SK-N-SH (cell line): ENCODE measurements at regions not wholly inside any gene's neighbourhood (a gene's known extent, or its start where the extent isn't known, plus 50 kb on each side); places are given as distances from the start of the nearest gene placed in this dataset.

Source experiments
- CTCF ChIA-PET: fragments of 300-600, 350-600 bp; formaldehyde crosslinking; extraction: SDS; loops from one replicate; lab custom pipeline; 2021; lab: Yijun Ruan, JAX
- POLR2A ChIA-PET: fragments of 350-600 bp; sonication (Branson Sonifier 250); formaldehyde crosslinking; extraction: SDS; loops from one replicate; lab custom pipeline; 2020; ENCODE audit warnings: antibody characterized with exemption, inconsistent platforms; lab: Yijun Ruan, JAX
- DNase-seq: peaks from one replicate; pipeline ENCODE4 v3.0.0; 2012
- H2AFZ ChIP-seq: fragments of 200-600 bp; sonication (generic); 2 replicates; pipeline ENCODE4 v1.8.1; 2016; ENCODE audit warnings: antibody characterized with exemption, mild to moderate bottlenecking, low read depth
- H3F3A ChIP-seq: fragments of 200-600 bp; sonication (generic); replicated peaks from 2 replicates; pipeline ENCODE3; 2016; ENCODE audit warnings: antibody characterized with exemption, mild to moderate bottlenecking; ENCODE audit not compliant: insufficient read depth
- H3K27ac ChIP-seq, 2 experiments: fragments of 200-500 bp in 1 of 2; fragments of 200-600 bp in 1 of 2; sonication (Bioruptor generic) in 1 of 2; sonication (generic), shearing (Covaris generic) in 1 of 2; 2 replicates each; pipeline versions ENCODE4 v1.5.1 to v1.6.1; 2014 to 2016; ENCODE audit warnings: low read depth in 2 of 2, inconsistent platforms in 1 of 2, low read length in 1 of 2, mild to moderate bottlenecking in 1 of 2, mixed read lengths in 1 of 2
- H3K27me3 ChIP-seq: fragments of 200-600 bp; sonication (generic), shearing (Covaris generic); 2 replicates; pipeline ENCODE4 v1.6.1; 2016; ENCODE audit warnings: mixed run types; ENCODE audit not compliant: insufficient read depth
- H3K36me3 ChIP-seq, 2 experiments: fragments of 200-500 bp in 1 of 2; fragments of 200-600 bp in 1 of 2; sonication (Bioruptor generic) in 1 of 2; sonication (generic) in 1 of 2; replicated peaks in 1 of 2; 2 replicates each; pipeline versions ENCODE3 to v1.5.1; 2014 to 2016; ENCODE audit warnings: low read length in 1 of 2, mild to moderate bottlenecking in 1 of 2; ENCODE audit not compliant: insufficient read depth in 2 of 2, control insufficient read depth in 1 of 2
- H3K4me1 ChIP-seq, 2 experiments: fragments of 200-500 bp in 1 of 2; fragments of 200-600 bp in 1 of 2; sonication (Bioruptor generic) in 1 of 2; sonication (generic), shearing (Covaris generic) in 1 of 2; 2 replicates each; pipeline versions ENCODE4 v1.5.1 to v1.6.1; 2014 to 2016; ENCODE audit warnings: low read depth in 1 of 2, low read length in 1 of 2, mixed run types in 1 of 2; ENCODE audit not compliant: insufficient read depth in 2 of 2, control insufficient read depth in 1 of 2
- H3K4me2 ChIP-seq: fragments of 200-600 bp; sonication (generic), shearing (Covaris generic); 2 replicates; pipeline ENCODE4 v1.6.1; 2017; ENCODE audit warnings: mixed run types
- H3K4me3 ChIP-seq, 2 experiments: fragments of 200-500 bp in 1 of 2; fragments of 200-600 bp in 1 of 2; sonication (Bioruptor generic) in 1 of 2; sonication (generic), shearing (Covaris generic) in 1 of 2; 2 replicates each; pipeline versions ENCODE4 v1.5.1 to v1.8.1; 2014 to 2016; ENCODE audit warnings: low read depth in 2 of 2, inconsistent platforms in 1 of 2, low read length in 1 of 2, mild to moderate bottlenecking in 1 of 2, mixed read lengths in 1 of 2, moderate library complexity in 1 of 2
- H3K79me2 ChIP-seq: fragments of 200-600 bp; sonication (generic); 2 replicates; pipeline ENCODE4 v1.8.1; 2017; ENCODE audit warnings: mild to moderate bottlenecking; ENCODE audit not compliant: insufficient read depth
- H3K9ac ChIP-seq: fragments of 200-600 bp; sonication (generic); 2 replicates; pipeline ENCODE4 v1.6.1; 2017; ENCODE audit warnings: mixed run types
- H3K9me2 ChIP-seq: fragments of 200-600 bp; sonication (generic); 2 replicates; pipeline ENCODE4 v1.6.1; 2017; ENCODE audit warnings: mixed run types
- H3K9me3 ChIP-seq: fragments of 200-600 bp; sonication (generic); 2 replicates; pipeline ENCODE4 v1.6.1; 2017; ENCODE audit warnings: mixed run types, mild to moderate bottlenecking, moderate library complexity
- H4K20me1 ChIP-seq: fragments of 200-600 bp; sonication (generic); 2 replicates; pipeline ENCODE4 v1.6.1; 2017; ENCODE audit warnings: mild to moderate bottlenecking, mixed run types; ENCODE audit not compliant: insufficient read depth
- CTCF ChIP-seq: fragments of 200-600 bp; sonication (generic); IDR thresholded peaks from 2 replicates; pipeline ENCODE4 v1.6.1; 2017; ENCODE audit warnings: antibody characterized with exemption, mild to moderate bottlenecking, moderate library complexity
- EP300 ChIP-seq, 2 experiments: IDR thresholded peaks; 2 replicates each; pipeline versions ENCODE4 v1.4.0 to v1.6.1; 2012; ENCODE audit warnings: borderline replicate concordance in 1 of 2, low read depth in 1 of 2, low read length in 1 of 2
- FOXJ3 ChIP-seq: sonication (generic); formaldehyde crosslinking; IDR thresholded peaks from 2 replicates; pipeline ENCODE4 v1.5.1; 2020; ENCODE audit warnings: mild to moderate bottlenecking, missing genetic modification reagents
- FOXM1 ChIP-seq: IDR thresholded peaks from 2 replicates; pipeline ENCODE4 v1.4.0; 2012; ENCODE audit warnings: low read depth, mild to moderate bottlenecking
- GATA2 ChIP-seq: sonication (generic); formaldehyde crosslinking; IDR thresholded peaks from 2 replicates; pipeline ENCODE4 v1.5.0; 2020; ENCODE audit warnings: mild to moderate bottlenecking, missing genetic modification reagents
- IRF3 ChIP-seq: fragments of 150-350 bp; IDR thresholded peaks from 2 replicates; pipeline ENCODE4 v1.6.1; 2016; ENCODE audit warnings: mild to moderate bottlenecking, low read depth, low read length
- JUND ChIP-seq: IDR thresholded peaks from 2 replicates; pipeline ENCODE4 v1.4.0; 2012
- MAX ChIP-seq: IDR thresholded peaks from 2 replicates; pipeline ENCODE4 v1.4.0; 2012; ENCODE audit warnings: low read depth
- MEF2A ChIP-seq: IDR thresholded peaks from 2 replicates; pipeline ENCODE4 v1.4.0; 2012; ENCODE audit warnings: low read depth, borderline replicate concordance
- MXI1 ChIP-seq: IDR thresholded peaks from 2 replicates; pipeline ENCODE4 v1.6.1; 2012; ENCODE audit warnings: mild to moderate bottlenecking, low read depth, low read length, improper control_type of control experiment
- NRF1 ChIP-seq: IDR thresholded peaks from 2 replicates; pipeline ENCODE4 v1.6.1; 2012; ENCODE audit warnings: low read depth, mild to moderate bottlenecking, low read length
- PBX3 ChIP-seq: IDR thresholded peaks from 2 replicates; pipeline ENCODE4; 2012
- RXRA ChIP-seq: IDR thresholded peaks from 2 replicates; pipeline ENCODE4 v1.4.0; 2012; ENCODE audit warnings: low read depth, mild to moderate bottlenecking, borderline replicate concordance
- SIN3A ChIP-seq: IDR thresholded peaks from 2 replicates; pipeline ENCODE4 v1.6.1; 2012; ENCODE audit warnings: low read depth, mild to moderate bottlenecking, low read length, moderate library complexity, borderline replicate concordance
- TCF12 ChIP-seq: IDR thresholded peaks from 2 replicates; pipeline ENCODE4 v1.4.0; 2012
- USF1 ChIP-seq: IDR thresholded peaks from 2 replicates; pipeline ENCODE4 v1.4.0; 2012; ENCODE audit warnings: low read depth, borderline replicate concordance
- USF2 ChIP-seq: fragments of 150-350 bp; IDR thresholded peaks from 2 replicates; pipeline ENCODE4 v1.6.1; 2017; ENCODE audit warnings: antibody characterized with exemption, low read length, low read depth, borderline replicate concordance
- YY1 ChIP-seq: IDR thresholded peaks from 2 replicates; pipeline ENCODE4 v1.4.0; 2012; ENCODE audit warnings: low read depth, mild to moderate bottlenecking
- WGBS: methylation state at CpG from one replicate; pipeline ENCODE4 v1.1.6; 2017; ENCODE audit warnings: low lambda C conversion rate; 5-methylcytosine and 5-hydroxymethylcytosine counted together

- Histone ChIP-seq H2AFZ (no peak overlapping the region), H3K4me3 (no peak overlapping the region), H4K20me1 (no peaks in the 10 kb centered on the region), H3K4me2 (no peak overlapping the region), H3K27me3 (no peaks in the 10 kb centered on the region), H3K36me3 (no peaks in the 10 kb centered on the region), H3F3A (no peaks in the 10 kb centered on the region), H3K79me2 (no peaks in the 10 kb centered on the region), H3K9ac (no peak overlapping the region), H3K27ac (peak overlapping the region in 1 of 2 experiments; percentile 91; a peak in 2 of 4 replicates), H3K9me3 (no peaks in the 10 kb centered on the region), H3K9me2 (no peaks in the 10 kb centered on the region), H3K4me1 (peaks cover 1 to 29% of the 10 kb centered on the region in 2 experiments; a peak in 3 of 4 replicates)
- ChIA-PET POLR2A (interaction anchor here (1.5 kb wide), 2 partner anchors 129 to 205 kb away, joined by 4 to 5 read pairs; partner anchors contain the start of gene CPEB4), CTCF (interaction anchor here (0.5 to 1.3 kb wide), 3 partner anchors 24 to 167 kb away, joined by 3 to 6 read pairs (median 3); no protein-coding TSS in a partner anchor)
- DNase-seq: no peak
- TF ChIP-seq PBX3: no peak
- TF ChIP-seq EP300 (IDR thresholded peaks at IDR 0.05; ENCODE audit: borderline replicate concordance in 1 of 2, low read depth in 1 of 2, low read length in 1 of 2): no peak
- TF ChIP-seq FOXM1: no peak
- TF ChIP-seq RXRA: no peak
- no peak for TF ChIP-seq MEF2A
- TF ChIP-seq JUND: no peak
- no peak for TF ChIP-seq MAX
- no peak for TF ChIP-seq GATA2 (CRISPR knock-in tag)
- no peak for TF ChIP-seq NRF1
- no peak for TF ChIP-seq FOXJ3
- no peak for TF ChIP-seq TCF12
- no peak for TF ChIP-seq SIN3A
- no peak for TF ChIP-seq CTCF
- no peak for TF ChIP-seq MXI1
- no peak for TF ChIP-seq YY1
- TF ChIP-seq USF1: no peak
- no peak for TF ChIP-seq IRF3
- TF ChIP-seq USF2: no peak
- WGBS: 70% methylated on average over 3 of the region's 3 CpGs
These were observed 129.5 kb upstream of the CPEB4 start for GRCh38 chr5:173758676-173759075.
